ENCODE measurements at regions not wholly inside any gene's neighbourhood (a gene's known extent, or its start where the extent isn't known, plus 50 kb on each side); places are given as distances from the start of the nearest gene placed in this dataset.

GRCh38 chr7:33730958-33731357 lies 174.4 kb upstream of the BMPER start:
- no peak overlapping the region for H3K4me3 ChIP-seq (ENCODE audit: low read depth, low read length)

DNA sequence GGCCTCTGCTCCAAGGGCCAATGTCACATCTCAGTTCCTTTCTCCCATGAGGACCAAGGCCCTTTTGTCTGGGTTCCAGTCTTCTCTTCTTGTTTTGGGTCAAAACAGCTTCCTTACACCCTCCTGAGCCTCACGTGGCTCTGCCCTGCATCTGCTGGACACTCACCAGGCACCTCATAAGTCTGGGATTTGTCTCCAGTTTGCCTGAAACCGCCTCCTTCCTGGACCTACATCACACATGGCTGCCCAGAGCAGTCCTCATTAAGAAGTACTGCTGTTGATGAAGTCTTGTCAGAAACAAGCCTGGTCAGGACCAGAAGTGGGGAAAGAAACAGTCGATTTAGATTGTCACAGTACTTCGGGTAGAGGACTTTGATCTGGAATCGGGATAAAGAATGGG lies 173.4 kb upstream of the BMPER start:
- TF ChIP-seq, protein P1, sequence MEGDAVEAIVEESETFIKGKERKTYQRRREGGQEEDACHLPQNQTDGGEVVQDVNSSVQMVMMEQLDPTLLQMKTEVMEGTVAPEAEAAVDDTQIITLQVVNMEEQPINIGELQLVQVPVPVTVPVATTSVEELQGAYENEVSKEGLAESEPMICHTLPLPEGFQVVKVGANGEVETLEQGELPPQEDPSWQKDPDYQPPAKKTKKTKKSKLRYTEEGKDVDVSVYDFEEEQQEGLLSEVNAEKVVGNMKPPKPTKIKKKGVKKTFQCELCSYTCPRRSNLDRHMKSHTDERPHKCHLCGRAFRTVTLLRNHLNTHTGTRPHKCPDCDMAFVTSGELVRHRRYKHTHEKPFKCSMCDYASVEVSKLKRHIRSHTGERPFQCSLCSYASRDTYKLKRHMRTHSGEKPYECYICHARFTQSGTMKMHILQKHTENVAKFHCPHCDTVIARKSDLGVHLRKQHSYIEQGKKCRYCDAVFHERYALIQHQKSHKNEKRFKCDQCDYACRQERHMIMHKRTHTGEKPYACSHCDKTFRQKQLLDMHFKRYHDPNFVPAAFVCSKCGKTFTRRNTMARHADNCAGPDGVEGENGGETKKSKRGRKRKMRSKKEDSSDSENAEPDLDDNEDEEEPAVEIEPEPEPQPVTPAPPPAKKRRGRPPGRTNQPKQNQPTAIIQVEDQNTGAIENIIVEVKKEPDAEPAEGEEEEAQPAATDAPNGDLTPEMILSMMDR (IDR thresholded peaks at IDR 0.05; ENCODE audit: low read depth, low read length, missing control alignments) = no peak
- no peak for DNase-seq (ENCODE audit: low read depth)
- H3K4me3 ChIP-seq (ENCODE audit: low read depth, low read length) = no peak overlapping the region

More at GRCh38 chr7:33730958-33731357, 174.4 kb upstream of the BMPER start:
- no peak for DNase-seq (ENCODE audit: low read depth)
- TF ChIP-seq, protein P1 (IDR thresholded peaks at IDR 0.05; ENCODE audit: low read depth, low read length, missing control alignments) = no peak

GRCh38 chr7:33732462-33732861 lies 172.9 kb upstream of the BMPER start:
- no peak for DNase-seq (ENCODE audit: low read depth)
- H3K4me3 ChIP-seq (ENCODE audit: low read depth, low read length) = no peak overlapping the region
- TF ChIP-seq, protein P1 (IDR thresholded peaks at IDR 0.05; ENCODE audit: low read depth, low read length, missing control alignments) = no peak

GRCh38 chr7:33733870-33734650 lies 171.3 kb upstream of the BMPER start:
- TF ChIP-seq, protein P1 (IDR thresholded peaks at IDR 0.05; ENCODE audit: low read depth, low read length, missing control alignments) = no peak
- H3K4me3 ChIP-seq (ENCODE audit: low read depth, low read length) = no peak overlapping the region
- no peak for DNase-seq (ENCODE audit: low read depth)

DNA sequence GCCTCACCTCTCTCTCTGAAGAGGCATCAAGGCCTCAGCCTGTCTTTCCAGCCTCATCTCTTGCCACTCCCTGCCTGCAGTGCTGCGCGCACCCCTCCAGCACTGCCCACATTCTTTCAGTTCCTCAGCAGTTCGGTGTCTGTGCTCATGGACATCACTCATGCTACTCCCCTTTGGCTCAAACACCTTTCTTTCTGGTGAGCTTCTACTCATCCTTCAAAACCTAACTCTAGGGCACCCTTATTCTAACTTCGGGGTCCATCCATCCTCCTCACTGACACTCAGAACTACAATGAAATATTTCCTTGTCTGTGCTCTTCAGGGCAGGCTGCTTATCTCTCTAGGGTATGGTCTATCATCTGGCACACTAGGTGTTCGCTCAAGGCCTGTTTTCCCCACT lies 169.9 kb upstream of the BMPER start:
- TF ChIP-seq, protein P1 (IDR thresholded peaks at IDR 0.05; ENCODE audit: low read depth, low read length, missing control alignments) = no peak
- H3K4me3 ChIP-seq (ENCODE audit: low read depth, low read length) = no peak overlapping the region
- DNase-seq (ENCODE audit: low read depth) = no peak

GRCh38 chr7:33736521-33737221 lies 168.7 kb upstream of the BMPER start:
- H3K4me3 ChIP-seq (ENCODE audit: low read depth, low read length) = no peak overlapping the region
- TF ChIP-seq, protein P1 (IDR thresholded peaks at IDR 0.05; ENCODE audit: low read depth, low read length, missing control alignments) = no peak
- DNase-seq (ENCODE audit: low read depth) = no peak

Data from GM12864 (cell line).